Activated naive CD4-positive, alpha-beta T cell treated with anti-CD3 and anti-CD28 coated beads, Interleukin-2, amount 10 ng/mL, durations not matched to agents 7 days and 5 days (primary cell): ENCODE measurements at regions not wholly inside any gene's neighbourhood (a gene's known extent, or its start where the extent isn't known, plus 50 kb on each side); places are given as distances from the start of the nearest gene placed in this dataset.
"Not testable (repeated sequence)": the region's sequence is repeated elsewhere in the genome, so short reads cannot be mapped to it uniquely, and the experiment has no call there.

Experiments
- CTCF ChIA-PET: fragments of 350-600 bp; sonication (Branson Sonifier 250); formaldehyde crosslinking; loops from one replicate; lab custom pipeline; 2021; ENCODE audit warnings: antibody characterized with exemption; lab: Charles Lee
- DNase-seq: peaks from one replicate; pipeline ENCODE4 v3.0.0-alpha.2; 2020
- H3K27ac Mint-ChIP-seq: one replicate; pipeline ENCODE4 v1.8.0; 2021; ENCODE audit warnings: mild to moderate bottlenecking, moderate library complexity, mixed read lengths
- H3K27me3 Mint-ChIP-seq: one replicate; pipeline ENCODE4 v1.8.0; 2021; ENCODE audit warnings: mild to moderate bottlenecking, mixed read lengths
- H3K36me3 Mint-ChIP-seq: one replicate; pipeline ENCODE4 v1.8.0; 2021; ENCODE audit warnings: mixed read lengths
- H3K4me1 Mint-ChIP-seq: one replicate; pipeline ENCODE4 v1.8.0; 2021; ENCODE audit warnings: mixed read lengths
- H3K4me3 Mint-ChIP-seq: one replicate; pipeline ENCODE4 v1.8.0; 2021; ENCODE audit warnings: mild to moderate bottlenecking, moderate library complexity, mixed read lengths
- H3K9me3 Mint-ChIP-seq: one replicate; pipeline ENCODE4 v1.8.0; 2021; ENCODE audit warnings: mixed read lengths

GRCh38 chr9:88890546-88890945 is 100.7 kb upstream of the S1PR3 start:
- no peak overlapping the region for H3K4me3 Mint-ChIP-seq
- no peak for DNase-seq
- CTCF ChIA-PET, result no interaction called here
- peaks cover 4% of the 10 kb centered on the region for H3K4me1 Mint-ChIP-seq
- H3K27me3 Mint-ChIP-seq, result peaks cover 15% of the 10 kb centered on the region
- H3K27ac Mint-ChIP-seq, result no peak overlapping the region
- H3K9me3 Mint-ChIP-seq, result no peaks in the 10 kb centered on the region
- H3K36me3 Mint-ChIP-seq, result no peaks in the 10 kb centered on the region

GRCh38 chr9:88891040-88891439 is 100.2 kb upstream of the S1PR3 start:
- H3K4me1 Mint-ChIP-seq, result peaks cover 4% of the 10 kb centered on the region
- H3K4me3 Mint-ChIP-seq, result no peak overlapping the region
- peaks cover 10% of the 10 kb centered on the region for H3K27me3 Mint-ChIP-seq
- DNase-seq, result no peak
- no peaks in the 10 kb centered on the region for H3K9me3 Mint-ChIP-seq
- no peak overlapping the region for H3K27ac Mint-ChIP-seq
- CTCF ChIA-PET, result no interaction called here
- H3K36me3 Mint-ChIP-seq, result no peaks in the 10 kb centered on the region

DNA sequence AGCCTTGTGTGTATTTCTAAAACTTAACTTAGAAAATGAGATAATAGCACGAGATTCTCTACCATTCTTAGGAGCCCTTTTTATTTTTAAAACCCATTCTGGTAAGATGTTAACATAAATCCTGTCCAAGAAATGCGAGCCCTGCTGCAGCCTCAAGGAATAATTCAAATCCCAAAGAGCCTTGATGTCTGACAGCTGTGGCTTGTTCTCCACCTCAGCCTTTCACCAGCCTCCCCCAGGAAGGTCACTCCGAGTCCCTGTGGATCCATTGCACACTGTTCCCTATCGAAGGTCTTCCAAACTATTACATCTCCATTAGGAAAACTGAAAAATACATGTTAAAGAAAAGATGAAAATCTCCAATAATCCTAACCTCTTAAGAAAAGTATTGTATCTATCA is 98.5 kb upstream of the S1PR3 start:
- no peaks in the 10 kb centered on the region for H3K9me3 Mint-ChIP-seq
- DNase-seq, result no peak
- CTCF ChIA-PET, result no interaction called here
- H3K36me3 Mint-ChIP-seq, result no peaks in the 10 kb centered on the region
- peaks cover 10% of the 10 kb centered on the region for H3K27me3 Mint-ChIP-seq
- no peak overlapping the region for H3K27ac Mint-ChIP-seq
- H3K4me3 Mint-ChIP-seq, result no peak overlapping the region
- peaks cover 4% of the 10 kb centered on the region for H3K4me1 Mint-ChIP-seq

- Mint-ChIP-seq H3K4me1 (no peaks in the 10 kb centered on the region), H3K36me3 (no peaks in the 10 kb centered on the region), H3K9me3 (no peaks in the 10 kb centered on the region), H3K4me3 (no peak overlapping the region), H3K27ac (no peak overlapping the region), H3K27me3 (peaks cover 9% of the 10 kb centered on the region)
- CTCF ChIA-PET, result no interaction called here
- no peak for DNase-seq
Observed at GRCh38 chr9:88897081-88897480, 94.2 kb upstream of the S1PR3 start.

DNA sequence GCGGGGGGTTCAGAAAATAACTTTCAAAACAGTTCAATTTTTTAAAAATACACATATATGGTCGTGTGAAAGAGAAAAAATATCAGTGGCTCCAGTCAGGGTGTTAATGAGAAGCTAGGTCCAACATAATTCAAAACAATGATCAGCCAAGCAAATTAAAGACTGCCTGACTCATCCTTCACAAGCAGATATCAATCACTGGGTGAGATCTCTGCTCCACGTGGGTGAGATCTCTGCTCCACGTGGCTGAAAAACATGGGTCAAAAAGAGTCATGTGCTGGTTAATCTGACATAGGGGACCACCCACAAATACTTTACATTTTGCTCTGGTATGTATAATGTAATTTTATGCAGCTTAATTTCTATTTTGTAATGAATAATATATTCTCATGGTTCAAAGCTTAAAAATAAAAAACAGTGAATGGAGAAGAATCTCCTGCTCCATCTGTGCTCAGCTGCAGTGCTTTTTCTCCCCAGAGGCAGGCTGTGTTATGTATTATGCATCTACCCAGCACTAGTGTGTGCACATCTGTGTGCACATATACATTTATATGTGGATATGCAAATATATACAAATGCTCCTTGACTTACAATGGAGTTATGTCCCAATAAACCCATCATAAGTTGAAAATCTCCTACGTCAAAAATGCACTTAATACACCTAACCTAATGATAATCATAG is 93.1 kb upstream of the S1PR3 start:
- H3K27ac Mint-ChIP-seq, result no peak overlapping the region
- no peaks in the 10 kb centered on the region for H3K4me1 Mint-ChIP-seq
- CTCF ChIA-PET, result no interaction called here
- H3K9me3 Mint-ChIP-seq, result no peaks in the 10 kb centered on the region
- H3K27me3 Mint-ChIP-seq, result peaks cover 4% of the 10 kb centered on the region
- DNase-seq, result no peak
- H3K36me3 Mint-ChIP-seq, result no peaks in the 10 kb centered on the region
- no peak overlapping the region for H3K4me3 Mint-ChIP-seq

GRCh38 chr9:88905506-88905905 is 85.8 kb upstream of the S1PR3 start:
- Mint-ChIP-seq H3K27me3 (peaks cover 33% of the 10 kb centered on the region), H3K9me3 (no peaks in the 10 kb centered on the region), H3K36me3 (no peaks in the 10 kb centered on the region), H3K27ac (no peak overlapping the region), H3K4me1 (no peaks in the 10 kb centered on the region), H3K4me3 (no peak overlapping the region)
- CTCF ChIA-PET, result no interaction called here
- no peak for DNase-seq

DNA sequence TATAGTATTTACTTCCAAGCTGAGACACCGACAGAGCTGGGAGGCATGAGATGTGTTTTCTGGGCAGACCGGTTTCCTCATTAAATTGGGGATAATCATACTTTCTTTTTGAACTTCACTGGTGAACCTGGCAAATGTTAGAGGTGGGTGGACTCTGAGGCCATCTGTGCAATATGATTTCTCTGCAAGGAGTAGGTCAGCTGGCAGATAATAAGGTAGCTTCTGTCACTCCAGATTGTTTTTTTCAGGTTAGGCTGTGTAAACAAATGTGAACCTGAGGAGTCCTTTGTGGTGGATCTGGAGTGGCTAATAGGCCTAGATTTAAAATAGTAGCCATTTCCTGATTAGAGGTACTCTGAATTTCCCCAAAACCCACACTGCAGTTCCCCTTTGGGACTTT is 75.4 kb upstream of the S1PR3 start:
- H3K4me1 Mint-ChIP-seq, result peaks cover 3% of the 10 kb centered on the region
- CTCF ChIA-PET, result no interaction called here
- H3K4me3 Mint-ChIP-seq, result no peak overlapping the region
- H3K9me3 Mint-ChIP-seq, result peaks cover 22% of the 10 kb centered on the region
- H3K36me3 Mint-ChIP-seq, result peaks cover 1% of the 10 kb centered on the region
- H3K27me3 Mint-ChIP-seq, result peaks cover 41% of the 10 kb centered on the region
- DNase-seq, result no peak
- no peak overlapping the region for H3K27ac Mint-ChIP-seq

DNA sequence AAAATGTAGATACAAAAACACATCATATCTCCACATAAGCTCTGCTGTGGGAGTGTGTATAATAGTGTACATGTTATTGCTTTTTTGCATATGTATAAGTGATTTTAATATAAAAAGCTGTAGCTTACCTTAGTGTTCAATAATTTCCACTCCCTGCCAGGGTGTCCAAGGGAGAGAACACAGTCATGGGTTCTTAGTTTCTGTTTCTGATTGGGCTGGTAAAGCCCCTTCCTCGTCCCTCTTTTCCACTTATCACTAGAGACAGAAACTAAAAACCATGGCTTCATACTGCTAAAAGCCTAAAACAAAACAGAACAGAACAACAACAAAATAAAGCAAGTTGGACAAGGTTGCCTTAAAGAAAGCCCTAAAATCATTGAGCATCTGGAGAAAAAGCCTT is 74.4 kb upstream of the S1PR3 start:
- H3K4me3 Mint-ChIP-seq, result no peak overlapping the region
- CTCF ChIA-PET, result no interaction called here
- no peak overlapping the region for H3K27ac Mint-ChIP-seq

DNA sequence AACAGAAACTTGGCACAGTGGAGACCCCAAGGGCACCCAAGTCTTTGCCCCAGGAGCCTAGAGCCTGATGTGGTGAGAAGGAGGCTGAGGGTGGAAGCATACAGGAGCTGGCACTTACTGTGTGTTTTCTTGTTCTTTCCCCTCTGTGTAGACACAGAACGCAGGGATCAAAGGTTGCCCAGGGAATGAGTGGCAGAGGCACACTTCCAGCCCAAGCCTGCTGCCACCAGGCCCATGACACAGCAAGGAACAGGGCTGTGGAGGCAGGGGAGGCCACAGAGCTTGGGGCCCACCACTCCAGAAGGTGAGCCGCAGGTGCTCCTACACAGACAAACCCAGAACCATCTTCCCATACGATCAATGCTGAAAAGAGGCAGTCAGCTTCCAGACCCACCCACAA is 73.9 kb upstream of the S1PR3 start:
- H3K27me3 Mint-ChIP-seq, result peaks cover 47% of the 10 kb centered on the region
- H3K36me3 Mint-ChIP-seq, result peaks cover 2% of the 10 kb centered on the region
- H3K4me1 Mint-ChIP-seq, result peaks cover 17% of the 10 kb centered on the region
- peaks cover 22% of the 10 kb centered on the region for H3K9me3 Mint-ChIP-seq
- H3K27ac Mint-ChIP-seq, result no peak overlapping the region
- no peak for DNase-seq
- H3K4me3 Mint-ChIP-seq, result no peak overlapping the region
- CTCF ChIA-PET, result no interaction called here

More for the DNA sequence above, 74.4 kb upstream of the S1PR3 start:
- peaks cover 1% of the 10 kb centered on the region for H3K36me3 Mint-ChIP-seq
- peaks cover 22% of the 10 kb centered on the region for H3K9me3 Mint-ChIP-seq
- H3K4me1 Mint-ChIP-seq, result peaks cover 13% of the 10 kb centered on the region
- peaks cover 44% of the 10 kb centered on the region for H3K27me3 Mint-ChIP-seq
- no peak for DNase-seq

- DNase-seq, H3K27ac Mint-ChIP-seq, H3K4me3 Mint-ChIP-seq, CTCF ChIA-PET, H3K36me3 Mint-ChIP-seq: not testable (repeated sequence)
- Mint-ChIP-seq H3K27me3 (peaks cover 52% of the 10 kb centered on the region), H3K9me3 (peaks cover 22% of the 10 kb centered on the region), H3K4me1 (peaks cover 29% of the 10 kb centered on the region)
Observed at GRCh38 chr9:88918537-88918936, 72.7 kb upstream of the S1PR3 start.

- CTCF ChIA-PET, result interaction anchor here (1.3 kb wide), 1 partner anchor 10 kb away, joined by 4 read pairs; no protein-coding TSS in a partner anchor
- peaks cover 67% of the 10 kb centered on the region for H3K27me3 Mint-ChIP-seq
- H3K36me3 Mint-ChIP-seq, result peaks cover 2% of the 10 kb centered on the region
- peaks cover 38% of the 10 kb centered on the region for H3K4me1 Mint-ChIP-seq
- DNase-seq, result no peak
- H3K27ac Mint-ChIP-seq, result no peak overlapping the region
- no peak overlapping the region for H3K4me3 Mint-ChIP-seq
- peaks cover 22% of the 10 kb centered on the region for H3K9me3 Mint-ChIP-seq
Observed at GRCh38 chr9:88920645-88921044, 70.6 kb upstream of the S1PR3 start.

GRCh38 chr9:88922091-88922490 is 69.2 kb upstream of the S1PR3 start:
- Mint-ChIP-seq H3K27me3 (peaks cover 76% of the 10 kb centered on the region), H3K9me3 (peaks cover 22% of the 10 kb centered on the region), H3K4me1 (peaks cover 40% of the 10 kb centered on the region), H3K4me3 (peak overlapping the region; percentile 9), H3K27ac (peak overlapping the region; percentile 64), H3K36me3 (peaks cover 2% of the 10 kb centered on the region)
- CTCF ChIA-PET, result no interaction called here
- DNase-seq, result peak; percentile 79

GRCh38 chr9:88923092-88923491 is 68.2 kb upstream of the S1PR3 start:
- CTCF ChIA-PET, result no interaction called here
- Mint-ChIP-seq H3K27ac (peak overlapping the region; percentile 25), H3K27me3 (peaks cover 70% of the 10 kb centered on the region), H3K4me3 (no peak overlapping the region), H3K4me1 (peaks cover 46% of the 10 kb centered on the region), H3K9me3 (peaks cover 16% of the 10 kb centered on the region), H3K36me3 (peaks cover 2% of the 10 kb centered on the region)
- DNase-seq, result no peak

DNA sequence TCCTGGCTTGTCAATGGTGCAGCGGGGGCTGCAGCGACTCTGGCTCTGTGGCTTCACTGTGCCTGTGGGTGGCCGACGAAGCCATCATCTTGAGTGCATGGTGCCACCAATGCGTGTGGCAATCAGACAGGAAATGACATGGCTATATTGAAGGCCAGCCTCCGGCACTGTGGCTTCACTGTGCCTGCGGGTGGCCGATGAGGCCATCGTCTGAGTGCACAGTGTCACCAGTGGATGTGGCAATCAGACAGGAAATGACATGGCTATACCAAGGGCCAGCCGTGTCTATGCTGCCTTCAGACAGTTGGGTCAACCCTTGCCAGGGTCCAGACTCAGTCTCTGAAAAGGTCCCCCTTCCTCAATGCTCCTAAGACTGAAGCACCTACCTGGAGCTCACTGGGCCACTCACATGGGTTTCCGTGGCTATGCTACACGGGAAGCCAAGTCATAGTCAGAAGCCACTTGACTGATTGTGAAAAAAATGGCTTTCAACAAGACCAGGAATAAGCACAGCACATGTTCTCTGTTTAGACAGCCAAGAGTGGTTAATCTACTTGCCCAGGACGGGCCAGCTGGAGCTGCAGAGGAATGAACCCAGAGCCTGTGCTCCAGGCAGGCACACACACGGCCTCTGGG is 67.5 kb upstream of the S1PR3 start:
- CTCF ChIA-PET, result no interaction called here
- no peak for DNase-seq
- peaks cover 46% of the 10 kb centered on the region for H3K4me1 Mint-ChIP-seq
- H3K27me3 Mint-ChIP-seq, result peaks cover 63% of the 10 kb centered on the region
- no peak overlapping the region for H3K27ac Mint-ChIP-seq
- H3K4me3 Mint-ChIP-seq, result no peak overlapping the region
- H3K36me3 Mint-ChIP-seq, result peaks cover 1% of the 10 kb centered on the region
- peaks cover 14% of the 10 kb centered on the region for H3K9me3 Mint-ChIP-seq

GRCh38 chr9:88925481-88925880 is 65.8 kb upstream of the S1PR3 start:
- CTCF ChIA-PET, result no interaction called here
- DNase-seq, result no peak
- H3K4me1 Mint-ChIP-seq, result peaks cover 46% of the 10 kb centered on the region
- no peak overlapping the region for H3K27ac Mint-ChIP-seq
- no peaks in the 10 kb centered on the region for H3K9me3 Mint-ChIP-seq
- H3K36me3 Mint-ChIP-seq, result peaks cover 1% of the 10 kb centered on the region
- no peak overlapping the region for H3K4me3 Mint-ChIP-seq
- H3K27me3 Mint-ChIP-seq, result peaks cover 52% of the 10 kb centered on the region
